Neuronal stem cell (in vitro differentiated cells): ENCODE measurements at regions not wholly inside any gene's neighbourhood (a gene's known extent, or its start where the extent isn't known, plus 50 kb on each side); places are given as distances from the start of the nearest gene placed in this dataset.

Experiments
- DNase-seq: peaks from one replicate; pipeline ENCODE4 v3.0.0-alpha.2; 2013; ENCODE audit warnings: low spot score
- H2AFZ ChIP-seq: one replicate; pipeline ENCODE4 v1.6.1; 2013; ENCODE audit warnings: mild to moderate bottlenecking, low read length, inconsistent platforms
- H2AK5ac ChIP-seq: 2 replicates; pipeline ENCODE4 v1.6.1; 2013; ENCODE audit warnings: low read depth, mild to moderate bottlenecking, inconsistent platforms, low read length, moderate library complexity, mixed read lengths
- H2BK120ac ChIP-seq: 2 replicates; pipeline ENCODE4 v1.6.1; 2013; ENCODE audit warnings: low read depth, mild to moderate bottlenecking, inconsistent platforms, low read length, moderate library complexity, mixed read lengths
- H2BK12ac ChIP-seq: one replicate; pipeline ENCODE4 v1.6.1; 2013; ENCODE audit warnings: low read length, inconsistent platforms
- H2BK15ac ChIP-seq: 2 replicates; pipeline ENCODE4 v1.6.1; 2013; ENCODE audit warnings: mild to moderate bottlenecking, low read length, inconsistent platforms, mixed read lengths
- H2BK5ac ChIP-seq: one replicate; pipeline ENCODE4 v1.6.1; 2013; ENCODE audit warnings: inconsistent platforms, mild to moderate bottlenecking, low read length, moderate library complexity
- H3K14ac ChIP-seq: one replicate; pipeline ENCODE4 v1.6.1; 2013; ENCODE audit warnings: low read length, inconsistent platforms
- H3K18ac ChIP-seq: 2 replicates; pipeline ENCODE4 v1.6.1; 2013; ENCODE audit warnings: low read length, inconsistent platforms
- H3K23ac ChIP-seq: 2 replicates; pipeline ENCODE4 v1.6.1; 2013; ENCODE audit warnings: low read depth, mild to moderate bottlenecking, mixed read lengths, low read length, inconsistent platforms; ENCODE audit not compliant: poor library complexity
- H3K27ac ChIP-seq: replicated peaks from 3 replicates; pipeline ENCODE4 v1.5.1; 2013; ENCODE audit warnings: low read length, inconsistent platforms
- H3K27me3 ChIP-seq, 3 experiments: 2 replicates each; pipeline ENCODE4 v1.6.1; 2013; ENCODE audit warnings: low read length in 3 of 3, mild to moderate bottlenecking in 2 of 3, inconsistent platforms in 1 of 3, low read depth in 1 of 3, mixed read lengths in 1 of 3, moderate library complexity in 1 of 3; ENCODE audit not compliant: control insufficient read depth in 3 of 3, insufficient read depth in 3 of 3
- H3K36me3 ChIP-seq, 2 donors: replicated peaks in 1 of 2; 2 replicates each; pipeline ENCODE4 v1.6.1; 2013; ENCODE audit warnings: low read length in 2 of 2; ENCODE audit not compliant: control insufficient read depth in 2 of 2, insufficient read depth in 2 of 2
- H3K4ac ChIP-seq: 2 replicates; pipeline ENCODE4 v1.6.1; 2013; ENCODE audit warnings: inconsistent platforms, mild to moderate bottlenecking, low read length, moderate library complexity
- H3K4me1 ChIP-seq, 2 donors: 1 replicate in 1 of 2; 2 replicates in 1 of 2; pipeline ENCODE4 v1.6.1; 2013; ENCODE audit warnings: low read length in 2 of 2, low read depth in 1 of 2; ENCODE audit not compliant: control insufficient read depth in 2 of 2, insufficient read depth in 1 of 2
- H3K4me2 ChIP-seq: one replicate; pipeline ENCODE4 v1.6.1; 2013; ENCODE audit warnings: mild to moderate bottlenecking, low read length, inconsistent platforms; ENCODE audit not compliant: insufficient read depth, poor library complexity, severe bottlenecking
- H3K4me3 ChIP-seq, 2 donors: 2 replicates each; pipeline ENCODE4 v1.5.1; 2013; ENCODE audit warnings: low read length in 2 of 2, mild to moderate bottlenecking in 2 of 2, inconsistent platforms in 1 of 2, moderate library complexity in 1 of 2
- H3K79me1 ChIP-seq: one replicate; pipeline ENCODE4 v1.6.1; 2013; ENCODE audit warnings: low read depth, mild to moderate bottlenecking, inconsistent platforms, low read length, moderate library complexity
- H3K9ac ChIP-seq: one replicate; pipeline ENCODE4 v1.6.1; 2013; ENCODE audit warnings: mild to moderate bottlenecking, low read depth, low read length, inconsistent platforms; ENCODE audit not compliant: poor library complexity
- H3K9me3 ChIP-seq, 2 donors: replicated peaks in 1 of 2; 2 replicates each; pipeline versions ENCODE3 to v1.6.1; 2013; ENCODE audit warnings: low read length in 2 of 2, mild to moderate bottlenecking in 2 of 2, inconsistent platforms in 1 of 2, low read depth in 1 of 2, mixed read lengths in 1 of 2, moderate library complexity in 1 of 2; ENCODE audit not compliant: control insufficient read depth in 2 of 2, insufficient read depth in 1 of 2
- H4K8ac ChIP-seq: one replicate; pipeline ENCODE4 v1.6.1; 2013; ENCODE audit warnings: low read depth, mild to moderate bottlenecking, inconsistent platforms, low read length, moderate library complexity
- H4K91ac ChIP-seq: one replicate; pipeline ENCODE4 v1.6.1; 2013; ENCODE audit warnings: low read length, low read depth, mild to moderate bottlenecking, inconsistent platforms; ENCODE audit not compliant: poor library complexity
- WGBS, 2 donors: extraction: QIAGEN DNeasy Blood & Tissue Kit; methylation state at CpG; one replicate each; pipeline ENCODE4 v1.1.7; 2013; ENCODE audit warnings: missing lambda C conversion rate in 2 of 2, mixed read lengths in 1 of 2; ENCODE audit not compliant: insufficient read length in 2 of 2, insufficient replicate concordance in 1 of 2; ENCODE audit errors: extremely low coverage in 2 of 2; 5-methylcytosine and 5-hydroxymethylcytosine counted together

DNA sequence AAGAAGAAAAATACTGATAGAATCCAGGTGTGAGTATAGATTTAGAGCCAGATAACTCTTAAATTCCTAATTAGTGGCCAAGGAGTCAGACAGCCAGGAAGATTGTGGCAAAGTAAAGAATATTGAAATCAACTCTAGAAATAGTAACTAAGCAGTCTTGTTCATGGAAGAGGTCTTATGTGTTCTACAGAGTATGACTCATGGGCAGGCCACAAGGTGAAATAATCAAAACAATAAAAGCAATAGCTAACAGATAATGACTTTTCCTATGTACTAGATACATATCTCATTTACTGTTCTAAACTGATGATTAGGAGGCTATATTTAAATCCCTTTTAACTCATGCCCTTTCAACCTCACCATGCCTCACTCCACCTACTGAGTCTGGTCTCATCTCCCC lies 227.4 kb upstream of the COL3A1 start:
- Histone ChIP-seq H3K79me1 (no peaks in the 10 kb centered on the region), H3K4me3 (no peak overlapping the region), H2BK120ac (no peak overlapping the region), H4K8ac (no peak overlapping the region), H3K36me3 (no peaks in the 10 kb centered on the region), H3K27ac (no peak overlapping the region), H3K14ac (no peak overlapping the region), H3K23ac (no peak overlapping the region), H3K9me3 (peaks cover 0 to 4% of the 10 kb centered on the region in 2 donors), H3K18ac (no peak overlapping the region), H3K27me3 (no peaks in the 10 kb centered on the region), H3K4me1 (no peaks in the 10 kb centered on the region), H3K4ac (no peak overlapping the region), H2BK15ac (no peak overlapping the region), H2BK5ac (no peak overlapping the region), H4K91ac (no peak overlapping the region), H3K4me2 (no peak overlapping the region), H3K9ac (no peak overlapping the region), H2AFZ (no peak overlapping the region), H2AK5ac (no peak overlapping the region), H2BK12ac (no peak overlapping the region)
- DNase-seq: no peak

DNA sequence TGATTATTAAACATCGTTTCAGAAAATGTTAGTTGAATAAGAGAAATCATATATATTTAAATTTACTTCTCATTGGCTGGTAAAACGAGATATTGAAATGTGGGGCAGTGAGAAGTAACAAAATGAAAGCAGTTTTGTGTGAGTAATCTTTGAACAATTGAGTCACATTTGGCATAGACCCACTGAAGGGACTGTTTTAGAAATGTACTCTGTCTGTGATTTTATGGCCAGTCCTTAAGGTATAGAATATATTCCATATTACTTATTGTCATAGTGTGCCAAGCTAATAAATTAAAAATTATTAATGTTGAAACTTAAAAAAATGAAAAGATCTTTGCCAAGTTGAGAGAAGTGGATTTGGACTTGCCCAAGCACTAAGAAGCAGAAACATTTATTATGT lies 222.4 kb upstream of the COL3A1 start:
- no peak overlapping the region for H3K18ac ChIP-seq
- no peaks in the 10 kb centered on the region for H3K4me1 ChIP-seq
- no peak overlapping the region for H3K27ac ChIP-seq
- H3K23ac ChIP-seq: no peak overlapping the region
- H2BK12ac ChIP-seq: no peak overlapping the region
- H3K79me1 ChIP-seq: no peaks in the 10 kb centered on the region
- H4K8ac ChIP-seq: no peak overlapping the region
- H3K14ac ChIP-seq: no peak overlapping the region
- H4K91ac ChIP-seq: no peak overlapping the region
- H3K27me3 ChIP-seq: no peaks in the 10 kb centered on the region
- no peaks in the 10 kb centered on the region for H3K36me3 ChIP-seq
- no peak for DNase-seq
- no peak overlapping the region for H3K4ac ChIP-seq
- no peak overlapping the region for H2BK5ac ChIP-seq
- H2BK15ac ChIP-seq: no peak overlapping the region
- H2AFZ ChIP-seq: no peak overlapping the region
- H3K9ac ChIP-seq: no peak overlapping the region
- no peak overlapping the region for H3K4me3 ChIP-seq
- no peak overlapping the region for H3K4me2 ChIP-seq
- H2AK5ac ChIP-seq: no peak overlapping the region
- H2BK120ac ChIP-seq: no peak overlapping the region
- peaks cover 0 to 4% of the 10 kb centered on the region in 2 donors for H3K9me3 ChIP-seq
- no CpG with 5 or more reads among the region's 2 CpGs for WGBS, 2 donors

DNA sequence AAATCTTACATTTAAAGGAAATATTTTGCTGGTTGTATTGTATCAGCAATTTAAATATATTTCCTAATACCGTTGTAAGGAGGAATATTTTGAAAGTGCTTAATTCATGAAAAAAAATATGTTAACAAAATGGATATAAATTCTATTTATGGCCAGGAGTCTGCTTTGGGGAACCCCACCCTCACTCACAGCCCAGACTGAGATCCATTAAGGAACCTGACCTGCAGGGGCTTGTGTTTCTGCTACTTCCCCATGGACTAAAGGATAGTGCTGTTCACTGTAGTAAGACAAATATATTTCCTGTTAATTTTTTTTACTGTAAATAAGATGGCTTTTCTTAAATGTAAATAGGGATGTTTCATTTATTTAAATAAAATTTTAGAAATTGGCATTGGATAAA lies 221.9 kb upstream of the COL3A1 start:
- H2BK12ac ChIP-seq: no peak overlapping the region
- no peaks in the 10 kb centered on the region for H3K27me3 ChIP-seq
- no peak overlapping the region for H2BK5ac ChIP-seq
- no peaks in the 10 kb centered on the region for H3K79me1 ChIP-seq
- no peak overlapping the region for H3K4me2 ChIP-seq
- no peak for DNase-seq
- peaks cover 0 to 4% of the 10 kb centered on the region in 2 donors for H3K9me3 ChIP-seq
- H4K8ac ChIP-seq: no peak overlapping the region
- H3K18ac ChIP-seq: no peak overlapping the region
- no peak overlapping the region for H2BK120ac ChIP-seq
- no peak overlapping the region for H3K4ac ChIP-seq
- H4K91ac ChIP-seq: no peak overlapping the region
- no peak overlapping the region for H3K4me3 ChIP-seq
- no peak overlapping the region for H3K27ac ChIP-seq
- H2AFZ ChIP-seq: no peak overlapping the region
- H3K9ac ChIP-seq: no peak overlapping the region
- H3K14ac ChIP-seq: no peak overlapping the region
- no peaks in the 10 kb centered on the region for H3K4me1 ChIP-seq
- no peak overlapping the region for H2BK15ac ChIP-seq
- no peak overlapping the region for H3K23ac ChIP-seq
- no peak overlapping the region for H2AK5ac ChIP-seq
- no peaks in the 10 kb centered on the region for H3K36me3 ChIP-seq
- no CpG with 5 or more reads among the region's 1 CpG for WGBS, 2 donors

DNA sequence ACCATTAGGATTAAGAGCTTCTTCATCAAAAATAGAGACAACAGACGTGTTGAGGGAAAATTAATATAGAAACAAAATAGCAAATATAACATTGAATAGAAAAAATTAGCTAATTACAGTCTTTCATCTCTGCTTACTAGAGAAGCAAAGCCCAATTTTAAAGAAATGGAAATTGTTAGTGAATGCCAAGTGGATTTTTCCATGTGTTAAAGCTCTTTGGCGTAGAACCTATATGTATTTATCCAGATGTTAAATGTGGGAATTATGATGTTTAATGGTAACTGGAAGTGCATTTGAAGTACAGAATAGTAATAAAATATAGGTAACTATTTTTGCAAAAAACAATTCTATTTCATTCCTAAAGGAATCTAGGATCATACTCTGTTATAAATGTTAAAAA lies 212.0 kb upstream of the COL3A1 start:
- H3K4me2 ChIP-seq: no peak overlapping the region
- peaks cover 0 to 2% of the 10 kb centered on the region in 2 donors for H3K9me3 ChIP-seq
- no peak overlapping the region for H3K9ac ChIP-seq
- no peak overlapping the region for H3K18ac ChIP-seq
- no peak overlapping the region for H3K14ac ChIP-seq
- no peak overlapping the region for H2BK120ac ChIP-seq
- H3K79me1 ChIP-seq: no peaks in the 10 kb centered on the region
- H2AFZ ChIP-seq: no peak overlapping the region
- H3K36me3 ChIP-seq: no peaks in the 10 kb centered on the region
- no peaks in the 10 kb centered on the region for H3K27me3 ChIP-seq
- no peak overlapping the region for H3K23ac ChIP-seq
- H2AK5ac ChIP-seq: no peak overlapping the region
- H3K4me3 ChIP-seq: no peak overlapping the region
- WGBS, 2 donors: no CpG with 5 or more reads among the region's 2 CpGs
- no peak overlapping the region for H2BK5ac ChIP-seq
- H3K4me1 ChIP-seq: no peaks in the 10 kb centered on the region
- DNase-seq: no peak
- H2BK12ac ChIP-seq: no peak overlapping the region
- no peak overlapping the region for H3K27ac ChIP-seq
- H2BK15ac ChIP-seq: no peak overlapping the region
- H4K8ac ChIP-seq: no peak overlapping the region
- H3K4ac ChIP-seq: no peak overlapping the region
- no peak overlapping the region for H4K91ac ChIP-seq
